ENCODE measurements at regions not wholly inside any gene's neighbourhood (a gene's known extent, or its start where the extent isn't known, plus 50 kb on each side); places are given as distances from the start of the nearest gene placed in this dataset.

- no peaks in the 10 kb centered on the region for H4K20me1 ChIP-seq (replicated peaks; ENCODE audit: insufficient read depth)
- Mint-ChIP-seq H3K4me1 (no peaks in the 10 kb centered on the region), H3K27ac (no peak overlapping the region), H3K36me3 (ENCODE audit: low read depth) (no peaks in the 10 kb centered on the region), H3K4me3 (no peak overlapping the region), H3K9me3 (no peaks in the 10 kb centered on the region), H3K27me3 (ENCODE audit: insufficient read depth, low read depth, poor library complexity) (peaks cover 2% of the 10 kb centered on the region)
- H3K4me2 ChIP-seq = no peak overlapping the region
- H2AFZ ChIP-seq = no peak overlapping the region
- H3K36me3 ChIP-seq (ENCODE audit: insufficient read depth) = no peaks in the 10 kb centered on the region
- DNase-seq (ENCODE audit: low spot score) (no peak), ATAC-seq (no peak)
- H3K79me2 ChIP-seq (replicated peaks; ENCODE audit: insufficient read depth) = no peaks in the 10 kb centered on the region
- H3K27ac ChIP-seq (ENCODE audit: low read depth) = no peak overlapping the region
- TF ChIP-seq EZH2phosphoT487 (IDR thresholded peaks at IDR 0.05; ENCODE audit: unreplicated experiment) = no peak
- TF ChIP-seq, protein P1, sequence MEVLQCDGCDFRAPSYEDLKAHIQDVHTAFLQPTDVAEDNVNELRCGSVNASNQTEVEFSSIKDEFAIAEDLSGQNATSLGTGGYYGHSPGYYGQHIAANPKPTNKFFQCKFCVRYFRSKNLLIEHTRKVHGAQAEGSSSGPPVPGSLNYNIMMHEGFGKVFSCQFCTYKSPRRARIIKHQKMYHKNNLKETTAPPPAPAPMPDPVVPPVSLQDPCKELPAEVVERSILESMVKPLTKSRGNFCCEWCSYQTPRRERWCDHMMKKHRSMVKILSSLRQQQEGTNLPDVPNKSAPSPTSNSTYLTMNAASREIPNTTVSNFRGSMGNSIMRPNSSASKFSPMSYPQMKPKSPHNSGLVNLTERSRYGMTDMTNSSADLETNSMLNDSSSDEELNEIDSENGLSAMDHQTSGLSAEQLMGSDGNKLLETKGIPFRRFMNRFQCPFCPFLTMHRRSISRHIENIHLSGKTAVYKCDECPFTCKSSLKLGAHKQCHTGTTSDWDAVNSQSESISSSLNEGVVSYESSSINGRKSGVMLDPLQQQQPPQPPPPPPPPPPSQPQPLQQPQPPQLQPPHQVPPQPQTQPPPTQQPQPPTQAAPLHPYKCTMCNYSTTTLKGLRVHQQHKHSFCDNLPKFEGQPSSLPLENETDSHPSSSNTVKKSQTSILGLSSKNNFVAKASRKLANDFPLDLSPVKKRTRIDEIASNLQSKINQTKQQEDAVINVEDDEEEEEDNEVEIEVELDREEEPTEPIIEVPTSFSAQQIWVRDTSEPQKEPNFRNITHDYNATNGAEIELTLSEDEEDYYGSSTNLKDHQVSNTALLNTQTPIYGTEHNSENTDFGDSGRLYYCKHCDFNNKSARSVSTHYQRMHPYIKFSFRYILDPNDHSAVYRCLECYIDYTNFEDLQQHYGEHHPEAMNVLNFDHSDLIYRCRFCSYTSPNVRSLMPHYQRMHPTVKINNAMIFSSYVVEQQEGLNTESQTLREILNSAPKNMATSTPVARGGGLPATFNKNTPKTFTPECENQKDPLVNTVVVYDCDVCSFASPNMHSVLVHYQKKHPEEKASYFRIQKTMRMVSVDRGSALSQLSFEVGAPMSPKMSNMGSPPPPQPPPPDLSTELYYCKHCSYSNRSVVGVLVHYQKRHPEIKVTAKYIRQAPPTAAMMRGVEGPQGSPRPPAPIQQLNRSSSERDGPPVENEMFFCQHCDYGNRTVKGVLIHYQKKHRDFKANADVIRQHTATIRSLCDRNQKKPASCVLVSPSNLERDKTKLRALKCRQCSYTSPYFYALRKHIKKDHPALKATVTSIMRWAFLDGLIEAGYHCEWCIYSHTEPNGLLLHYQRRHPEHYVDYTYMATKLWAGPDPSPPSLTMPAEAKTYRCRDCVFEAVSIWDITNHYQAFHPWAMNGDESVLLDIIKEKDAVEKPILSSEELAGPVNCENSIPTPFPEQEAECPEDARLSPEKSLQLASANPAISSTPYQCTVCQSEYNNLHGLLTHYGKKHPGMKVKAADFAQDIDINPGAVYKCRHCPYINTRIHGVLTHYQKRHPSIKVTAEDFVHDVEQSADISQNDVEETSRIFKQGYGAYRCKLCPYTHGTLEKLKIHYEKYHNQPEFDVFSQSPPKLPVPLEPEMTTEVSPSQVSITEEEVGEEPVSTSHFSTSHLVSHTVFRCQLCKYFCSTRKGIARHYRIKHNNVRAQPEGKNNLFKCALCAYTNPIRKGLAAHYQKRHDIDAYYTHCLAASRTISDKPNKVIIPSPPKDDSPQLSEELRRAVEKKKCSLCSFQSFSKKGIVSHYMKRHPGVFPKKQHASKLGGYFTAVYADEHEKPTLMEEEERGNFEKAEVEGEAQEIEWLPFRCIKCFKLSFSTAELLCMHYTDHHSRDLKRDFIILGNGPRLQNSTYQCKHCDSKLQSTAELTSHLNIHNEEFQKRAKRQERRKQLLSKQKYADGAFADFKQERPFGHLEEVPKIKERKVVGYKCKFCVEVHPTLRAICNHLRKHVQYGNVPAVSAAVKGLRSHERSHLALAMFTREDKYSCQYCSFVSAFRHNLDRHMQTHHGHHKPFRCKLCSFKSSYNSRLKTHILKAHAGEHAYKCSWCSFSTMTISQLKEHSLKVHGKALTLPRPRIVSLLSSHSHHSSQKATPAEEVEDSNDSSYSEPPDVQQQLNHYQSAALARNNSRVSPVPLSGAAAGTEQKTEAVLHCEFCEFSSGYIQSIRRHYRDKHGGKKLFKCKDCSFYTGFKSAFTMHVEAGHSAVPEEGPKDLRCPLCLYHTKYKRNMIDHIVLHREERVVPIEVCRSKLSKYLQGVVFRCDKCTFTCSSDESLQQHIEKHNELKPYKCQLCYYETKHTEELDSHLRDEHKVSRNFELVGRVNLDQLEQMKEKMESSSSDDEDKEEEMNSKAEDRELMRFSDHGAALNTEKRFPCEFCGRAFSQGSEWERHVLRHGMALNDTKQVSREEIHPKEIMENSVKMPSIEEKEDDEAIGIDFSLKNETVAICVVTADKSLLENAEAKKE (CRISPR knock-in tag; IDR thresholded peaks at IDR 0.05) = no peak
- TF ChIP-seq EZH2 (IDR thresholded peaks at IDR 0.05; ENCODE audit: low read depth, unreplicated experiment) = no peak
- no peak for TF ChIP-seq STAT1 (IDR thresholded peaks at IDR 0.05; ENCODE audit: unreplicated experiment)
- no peak for TF ChIP-seq CREB1 (CRISPR knock-in tag; IDR thresholded peaks at IDR 0.05; ENCODE audit: low read depth)
- TF ChIP-seq REST (IDR thresholded peaks at IDR 0.05; ENCODE audit: unreplicated experiment) = no peak
- TF ChIP-seq, protein P2, sequence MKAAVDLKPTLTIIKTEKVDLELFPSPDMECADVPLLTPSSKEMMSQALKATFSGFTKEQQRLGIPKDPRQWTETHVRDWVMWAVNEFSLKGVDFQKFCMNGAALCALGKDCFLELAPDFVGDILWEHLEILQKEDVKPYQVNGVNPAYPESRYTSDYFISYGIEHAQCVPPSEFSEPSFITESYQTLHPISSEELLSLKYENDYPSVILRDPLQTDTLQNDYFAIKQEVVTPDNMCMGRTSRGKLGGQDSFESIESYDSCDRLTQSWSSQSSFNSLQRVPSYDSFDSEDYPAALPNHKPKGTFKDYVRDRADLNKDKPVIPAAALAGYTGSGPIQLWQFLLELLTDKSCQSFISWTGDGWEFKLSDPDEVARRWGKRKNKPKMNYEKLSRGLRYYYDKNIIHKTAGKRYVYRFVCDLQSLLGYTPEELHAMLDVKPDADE (IDR thresholded peaks at IDR 0.05) = no peak
- no peak for TF ChIP-seq POLR2AphosphoS5 (IDR thresholded peaks at IDR 0.05; ENCODE audit: low read depth)
- TF ChIP-seq ZNF114 (CRISPR knock-in tag; IDR thresholded peaks at IDR 0.05) = no peak
- no peak for TF ChIP-seq ZNF331 (CRISPR knock-in tag; IDR thresholded peaks at IDR 0.05; ENCODE audit: low read depth)
- TF ChIP-seq CTCF (conservative IDR thresholded peaks at IDR 0.05; ENCODE audit: low read depth in 2 of 2) = no peak
- no peak for TF ChIP-seq JUNB (IDR thresholded peaks at IDR 0.05; ENCODE audit: unreplicated experiment)
- no peak for TF ChIP-seq NANOG (IDR thresholded peaks at IDR 0.05; ENCODE audit: borderline replicate concordance)
- H3K27me3 ChIP-seq (ENCODE audit: insufficient read depth) = no peaks in the 10 kb centered on the region
- H3K9me2 ChIP-seq (ENCODE audit: insufficient read depth) = peaks cover 2% of the 10 kb centered on the region; the same call in 1 of the 2 replicates
- H3K4me3 ChIP-seq = no peak overlapping the region
- H3K4me1 ChIP-seq (ENCODE audit: insufficient read depth) = no peaks in the 10 kb centered on the region
- H3F3A ChIP-seq (replicated peaks; ENCODE audit: low read depth) = no peaks in the 10 kb centered on the region
Measured at GRCh38 chr2:14480120-14480519, 152.4 kb upstream of the LRATD1 start.
